GM12892 (cell line): ENCODE measurements at regions not wholly inside any gene's neighbourhood (a gene's known extent, or its start where the extent isn't known, plus 50 kb on each side); places are given as distances from the start of the nearest gene placed in this dataset.

Experiments used
- DNase-seq: peaks from one replicate; pipeline ENCODE4 v3.0.0; 2011; ENCODE audit not compliant: insufficient read length
- FAIRE-seq: peaks from 2 replicates; lab custom pipeline; 2011; peaks lifted over from hg19 to GRCh38; lab: Jason Lieb, UNC
- POLR2A ChIP-seq: IDR thresholded peaks from 2 replicates; pipeline ENCODE4 v1.6.1; 2011; ENCODE audit warnings: low read depth, low read length, control low read depth
- POLR2AphosphoS5 ChIP-seq: IDR thresholded peaks from 2 replicates; pipeline ENCODE4 v1.6.1; 2011; ENCODE audit warnings: low read depth, low read length, control low read depth
- TAF1 ChIP-seq: IDR thresholded peaks from 2 replicates; pipeline ENCODE4 v1.6.1; 2011; ENCODE audit warnings: low read depth, mild to moderate bottlenecking, control low read depth, low read length, borderline replicate concordance

GRCh38 chr9:18159254-18159653 lies 314.7 kb upstream of the ADAMTSL1 start:
- TF ChIP-seq TAF1 (no peak), POLR2A (no peak), POLR2AphosphoS5 (no peak)
- no peak for DNase-seq
- FAIRE-seq, result no peak

- FAIRE-seq (no peak), DNase-seq (no peak)
- TF ChIP-seq POLR2AphosphoS5 (no peak), TAF1 (no peak), POLR2A (no peak)
Observed at GRCh38 chr9:18163146-18163545, 310.8 kb upstream of the ADAMTSL1 start.

- DNase-seq (no peak), FAIRE-seq (no peak)
- no peak for TF ChIP-seq POLR2AphosphoS5
- no peak for TF ChIP-seq TAF1
- TF ChIP-seq POLR2A, result no peak
Observed at GRCh38 chr9:18167733-18168132, 306.2 kb upstream of the ADAMTSL1 start.

GRCh38 chr9:18173923-18174322 lies 300.0 kb upstream of the ADAMTSL1 start:
- DNase-seq, result no peak
- no peak for FAIRE-seq
- no peak for TF ChIP-seq POLR2A
- TF ChIP-seq POLR2AphosphoS5, result no peak
- TF ChIP-seq TAF1, result no peak

GRCh38 chr9:18182636-18183035 lies 291.3 kb upstream of the ADAMTSL1 start:
- no peak for DNase-seq
- FAIRE-seq, result no peak
- no peak for TF ChIP-seq TAF1
- TF ChIP-seq POLR2AphosphoS5, result no peak
- TF ChIP-seq POLR2A, result no peak

GRCh38 chr9:18183974-18184373 lies 290.0 kb upstream of the ADAMTSL1 start:
- TF ChIP-seq POLR2AphosphoS5 (no peak), POLR2A (no peak), TAF1 (no peak)
- DNase-seq (no peak), FAIRE-seq (no peak)

GRCh38 chr9:18184401-18184800 lies 289.6 kb upstream of the ADAMTSL1 start:
- TF ChIP-seq TAF1, result no peak
- no peak for TF ChIP-seq POLR2AphosphoS5
- TF ChIP-seq POLR2A, result no peak
- no peak for FAIRE-seq
- DNase-seq, result no peak

GRCh38 chr9:18185196-18185595 lies 288.8 kb upstream of the ADAMTSL1 start:
- no peak for TF ChIP-seq POLR2A
- no peak for TF ChIP-seq POLR2AphosphoS5
- no peak for TF ChIP-seq TAF1
- DNase-seq, result no peak
- no peak for FAIRE-seq

GRCh38 chr9:18188971-18189370 lies 285.0 kb upstream of the ADAMTSL1 start:
- TF ChIP-seq TAF1 (no peak), POLR2AphosphoS5 (no peak), POLR2A (no peak)
- FAIRE-seq, result no peak
- no peak for DNase-seq

- TF ChIP-seq POLR2A (no peak), TAF1 (no peak), POLR2AphosphoS5 (no peak)
- FAIRE-seq (no peak), DNase-seq (no peak)
Observed at GRCh38 chr9:18189871-18190670, 283.9 kb upstream of the ADAMTSL1 start.

- FAIRE-seq (no peak), DNase-seq (no peak)
- TF ChIP-seq POLR2AphosphoS5 (no peak), POLR2A (no peak), TAF1 (no peak)
Observed at GRCh38 chr9:18190671-18191374, 283.1 kb upstream of the ADAMTSL1 start.
